Testis (tissue), 2 donors: ENCODE measurements at regions not wholly inside any gene's neighbourhood (a gene's known extent, or its start where the extent isn't known, plus 50 kb on each side); places are given as distances from the start of the nearest gene placed in this dataset.

ENCODE experiments used
- DNase-seq: peaks from one replicate; pipeline ENCODE4 v3.0.0-alpha.2; 2019
- H3K27ac ChIP-seq, 2 donors: fragments of 200-600 bp; sonication (generic); one replicate each; pipeline ENCODE4 v1.5.1; 2019
- H3K27me3 ChIP-seq: fragments of 200-600 bp; sonication (generic); one replicate; pipeline ENCODE4 v1.5.1; 2019
- H3K36me3 ChIP-seq: fragments of 200-600 bp; sonication (generic); one replicate; pipeline ENCODE4 v1.5.1; 2017; ENCODE audit warnings: low read depth; ENCODE audit errors: missing control alignments
- H3K4me1 ChIP-seq: fragments of 200-600 bp; sonication (generic); one replicate; pipeline ENCODE4 v1.5.1; 2019
- H3K4me3 ChIP-seq, 2 donors: fragments of 200-600 bp; sonication (generic); one replicate each; pipeline ENCODE4 v1.5.1; 2017 to 2019
- H3K9me3 ChIP-seq: fragments of 200-600 bp; sonication (generic); one replicate; pipeline ENCODE4 v1.5.1; 2017
- CTCF ChIP-seq, 3 experiments: fragments of 450-650 bp in 2 of 3; fragments of 200-600 bp in 1 of 3; sonication (generic) in 1 of 3; IDR thresholded peaks; one replicate each; pipeline ENCODE4 v1.5.1; 2016 to 2019; ENCODE audit warnings: antibody characterized with exemption in 3 of 3, mild to moderate bottlenecking in 2 of 3, moderate library complexity in 1 of 3
- POLR2A ChIP-seq: fragments of 450-650 bp; IDR thresholded peaks from one replicate; pipeline ENCODE4 v1.6.1; 2017; ENCODE audit warnings: antibody characterized with exemption, mild to moderate bottlenecking, moderate library complexity
- WGBS, 2 donors: methylation state at CpG; one replicate each; pipeline ENCODE4 v1.1.5; 2018; 5-methylcytosine and 5-hydroxymethylcytosine counted together
- intact Hi-C: fragments of 100-400 bp; cut with DNase I; formaldehyde crosslinking; loops from one replicate; pipeline ENCODE4 v1.15.1; 2023; ENCODE audit warnings: low total_unique reads

- DNase-seq = no peak
- intact Hi-C loops = no loop called here
- no peak for TF ChIP-seq POLR2A
- TF ChIP-seq CTCF (IDR thresholded peaks at IDR 0.05) = no peak
- Histone ChIP-seq H3K9me3 (no peaks in the 10 kb centered on the region), H3K4me3 (no peak overlapping the region), H3K36me3 (no peaks in the 10 kb centered on the region), H3K27me3 (no peaks in the 10 kb centered on the region), H3K4me1 (peaks cover 7% of the 10 kb centered on the region), H3K27ac (no peak overlapping the region)
- 67 to 83% methylated on average over 4 of the region's 4 CpGs for WGBS, 2 donors
Measured at GRCh38 chr17:63350364-63350763, 95.7 kb downstream of the CYB561 start.

GRCh38 chr17:63354256-63354655, 91.8 kb downstream of the CYB561 start:
- no peaks in the 10 kb centered on the region for H3K36me3 ChIP-seq
- intact Hi-C loops = no loop called here
- peak overlapping the region in 1 of 2 donors; percentile 68 for H3K27ac ChIP-seq
- TF ChIP-seq POLR2A = no peak
- no peak for TF ChIP-seq CTCF (IDR thresholded peaks at IDR 0.05)
- no peaks in the 10 kb centered on the region for H3K9me3 ChIP-seq
- DNase-seq = no peak
- H3K4me3 ChIP-seq = no peak overlapping the region
- H3K27me3 ChIP-seq = no peaks in the 10 kb centered on the region
- H3K4me1 ChIP-seq = peaks cover 29% of the 10 kb centered on the region
- WGBS, 2 donors = 67 to 74% methylated on average over 4 of the region's 4 CpGs

GRCh38 chr17:63356337-63356757, 89.8 kb downstream of the CYB561 start:
- TF ChIP-seq CTCF (IDR thresholded peaks at IDR 0.05) (no peak), POLR2A (no peak)
- intact Hi-C loops = no loop called here
- Histone ChIP-seq H3K9me3 (no peaks in the 10 kb centered on the region), H3K4me1 (peaks cover 29% of the 10 kb centered on the region), H3K36me3 (no peaks in the 10 kb centered on the region), H3K4me3 (no peak overlapping the region), H3K27me3 (no peaks in the 10 kb centered on the region), H3K27ac (peak overlapping the region; percentile 2 to 68)
- 25 to 36% methylated on average over 1 of the region's 1 CpG for WGBS, 2 donors
- DNase-seq = peak; percentile 28

- no peaks in the 10 kb centered on the region for H3K9me3 ChIP-seq
- intact Hi-C loops = no loop called here
- no peaks in the 10 kb centered on the region for H3K36me3 ChIP-seq
- 75 to 76% methylated on average over 6 of the region's 6 CpGs for WGBS, 2 donors
- peak overlapping the region in 1 of 2 donors; percentile 29 for H3K27ac ChIP-seq
- no peak overlapping the region for H3K4me3 ChIP-seq
- no peak for DNase-seq
- peaks cover 29% of the 10 kb centered on the region for H3K4me1 ChIP-seq
- TF ChIP-seq CTCF (IDR thresholded peaks at IDR 0.05) = no peak
- no peak for TF ChIP-seq POLR2A
- no peaks in the 10 kb centered on the region for H3K27me3 ChIP-seq
Measured at GRCh38 chr17:63358111-63358839, 87.8 kb downstream of the CYB561 start.

- Histone ChIP-seq H3K27me3 (no peaks in the 10 kb centered on the region), H3K4me3 (no peak overlapping the region), H3K36me3 (no peaks in the 10 kb centered on the region), H3K4me1 (peaks cover 29% of the 10 kb centered on the region), H3K9me3 (no peaks in the 10 kb centered on the region), H3K27ac (no peak overlapping the region)
- no peak for DNase-seq
- intact Hi-C loops = no loop called here
- TF ChIP-seq POLR2A = no peak
- TF ChIP-seq CTCF (IDR thresholded peaks at IDR 0.05) = no peak
- 86 to 89% methylated on average over 3 of the region's 3 CpGs for WGBS, 2 donors
Measured at GRCh38 chr17:63358956-63359355, 87.2 kb downstream of the CYB561 start.
